HCT116 (cell line): ENCODE measurements at regions not wholly inside any gene's neighbourhood (a gene's known extent, or its start where the extent isn't known, plus 50 kb on each side); places are given as distances from the start of the nearest gene placed in this dataset.

Experiments used
- ATAC-seq: fragments of 200-7000 bp; cut with Tn5 transposase; 2 replicates; pipeline ENCODE4 v1.9.1; 2020; ENCODE audit warnings: mild to moderate bottlenecking, moderate library complexity
- BruUV-seq: library from RNA; stranded (reverse); fragments of 400-500 nt; replicated peaks from 2 replicates; lab custom pipeline; 2021; lab: Mats Ljungman, UMichigan
- CTCF ChIA-PET: fragments of 300-600 bp; sonication (Branson Sonifier 250); formaldehyde crosslinking; loops from one replicate; lab custom pipeline; 2021; ENCODE audit warnings: antibody characterized with exemption; lab: Charles Lee
- POLR2A ChIA-PET: fragments of 300-600, 350-600 bp; sonication (Branson Sonifier 250); formaldehyde crosslinking; loops from one replicate; lab custom pipeline; 2021; ENCODE audit warnings: antibody characterized with exemption; lab: Charles Lee
- RAD21 ChIA-PET, 2 experiments: fragments of 300-600 bp; sonication (Branson Sonifier 250); formaldehyde crosslinking; loops; one replicate each; lab custom pipeline; 2023; ENCODE audit warnings: low total read pairs in 2 of 2; ENCODE audit not compliant: uncharacterized antibody in 2 of 2, unreplicated experiment in 2 of 2, low non-redundant PET in 1 of 2; lab: Charles Lee
- DNase-seq: peaks from one replicate; pipeline ENCODE4 v3.0.0-alpha.2; 2010; ENCODE audit warnings: low read depth, low spot score
- H2AFZ ChIP-seq: fragments of 200-600 bp; shearing (Covaris generic), sonication (generic); 2 replicates; pipeline ENCODE4 v1.6.1; 2017; ENCODE audit warnings: low read depth, mixed run types, mixed read lengths, antibody characterized with exemption, low read length; ENCODE audit not compliant: poor library complexity, severe bottlenecking
- H3K27ac ChIP-seq: 2 replicates; pipeline ENCODE4 v1.5.1; 2012; ENCODE audit warnings: low read depth, low read length
- H3K27me3 ChIP-seq: fragments of 200-600 bp; sonication (generic); 2 replicates; pipeline ENCODE4 v1.6.1; 2016; ENCODE audit warnings: mixed run types, low read length, mixed read lengths; ENCODE audit not compliant: insufficient read depth
- H3K36me3 ChIP-seq, 2 experiments: fragments of 200-500 bp in 1 of 2; fragments of 200-600 bp in 1 of 2; sonication (Bioruptor generic) in 1 of 2; sonication (generic) in 1 of 2; 2 replicates each; pipeline versions ENCODE4 v1.5.1 to v1.6.1; 2014 to 2016; ENCODE audit warnings: low read length in 2 of 2, inconsistent platforms in 1 of 2, mixed read lengths in 1 of 2, mixed run types in 1 of 2; ENCODE audit not compliant: insufficient read depth in 2 of 2, control insufficient read depth in 1 of 2
- H3K4me1 ChIP-seq, 2 experiments: fragments of 200-600 bp in 1 of 2; sonication (generic) in 1 of 2; 2 replicates each; pipeline versions ENCODE4 v1.5.1 to v1.6.1; 2012 to 2017; ENCODE audit warnings: low read length in 2 of 2, inconsistent platforms in 1 of 2, mild to moderate bottlenecking in 1 of 2, mixed read lengths in 1 of 2, mixed run types in 1 of 2, moderate library complexity in 1 of 2; ENCODE audit not compliant: insufficient read depth in 2 of 2, control insufficient read depth in 1 of 2
- H3K4me2 ChIP-seq: fragments of 200-600 bp; sonication (generic); 2 replicates; pipeline ENCODE4 v1.6.1; 2017; ENCODE audit warnings: mixed run types, low read length, mixed read lengths
- H3K4me3 ChIP-seq, 2 experiments: fragments of 200-600 bp in 1 of 2; sonication (generic) in 1 of 2; replicated peaks in 1 of 2; 2 replicates each; pipeline ENCODE4 v1.5.1; 2011 to 2016; ENCODE audit warnings: low read length in 2 of 2, control low read depth in 1 of 2, low read depth in 1 of 2, mild to moderate bottlenecking in 1 of 2, mixed read lengths in 1 of 2, mixed run types in 1 of 2
- H3K79me2 ChIP-seq: fragments of 200-600 bp; sonication (generic); 2 replicates; pipeline ENCODE4 v1.6.1; 2017; ENCODE audit warnings: mild to moderate bottlenecking, mixed run types, low read length, moderate library complexity, mixed read lengths; ENCODE audit not compliant: insufficient read depth
- H3K9ac ChIP-seq: fragments of 200-600 bp; sonication (generic); 2 replicates; pipeline ENCODE4 v1.6.1; 2016; ENCODE audit warnings: low read length, mixed read lengths
- H3K9me2 ChIP-seq: fragments of 200-600 bp; sonication (generic), shearing (Covaris generic); 2 replicates; pipeline ENCODE4 v1.6.1; 2017; ENCODE audit warnings: mixed run types, mild to moderate bottlenecking, moderate library complexity; ENCODE audit not compliant: insufficient read depth
- H3K9me3 ChIP-seq, 2 experiments: fragments of 200-500 bp in 1 of 2; fragments of 200-600 bp in 1 of 2; sonication (Bioruptor generic) in 1 of 2; sonication (generic) in 1 of 2; 2 replicates each; pipeline ENCODE4 v1.6.1; 2014 to 2017; ENCODE audit warnings: low read length in 2 of 2, mixed read lengths in 2 of 2, inconsistent platforms in 1 of 2, low read depth in 1 of 2, mild to moderate bottlenecking in 1 of 2, mixed run types in 1 of 2, moderate library complexity in 1 of 2; ENCODE audit not compliant: control insufficient read depth in 1 of 2, insufficient read depth in 1 of 2
- H4K20me1 ChIP-seq: fragments of 200-600 bp; sonication (generic), shearing (Covaris generic); 2 replicates; pipeline ENCODE4 v1.6.1; 2017; ENCODE audit warnings: mixed run types, mild to moderate bottlenecking, moderate library complexity; ENCODE audit not compliant: insufficient read depth
- ATF3 ChIP-seq: IDR thresholded peaks from 2 replicates; pipeline ENCODE4 v1.6.1; 2012
- CBX3 ChIP-seq: IDR thresholded peaks from 2 replicates; pipeline ENCODE4 v1.6.1; 2012; ENCODE audit warnings: low read depth
- CEBPB ChIP-seq: IDR thresholded peaks from 2 replicates; pipeline ENCODE4 v1.6.1; 2012; ENCODE audit warnings: low read depth
- EGR1 ChIP-seq: IDR thresholded peaks from 2 replicates; pipeline ENCODE4 v1.6.1; 2012; ENCODE audit warnings: low read depth
- ELF1 ChIP-seq: IDR thresholded peaks from 2 replicates; pipeline ENCODE4 v1.6.1; 2012; ENCODE audit warnings: low read depth, borderline replicate concordance
- EZH2 ChIP-seq: fragments of 200-600 bp; sonication (generic); IDR thresholded peaks from 2 replicates; pipeline ENCODE4 v1.6.1; 2017; ENCODE audit warnings: antibody characterized with exemption, mixed run types
- EZH2phosphoT487 ChIP-seq: fragments of 200-600 bp; IDR thresholded peaks from 2 replicates; pipeline ENCODE4 v1.6.1; 2018; ENCODE audit warnings: antibody characterized with exemption, borderline replicate concordance
- FOSL1 ChIP-seq: IDR thresholded peaks from 2 replicates; pipeline ENCODE4 v1.6.1; 2012; ENCODE audit warnings: low read depth
- JUND ChIP-seq: IDR thresholded peaks from 2 replicates; pipeline ENCODE4 v1.6.1; 2012
- MAX ChIP-seq: IDR thresholded peaks from 2 replicates; pipeline ENCODE4 v1.6.1; 2012
- POLR2A ChIP-seq: IDR thresholded peaks from 2 replicates; pipeline ENCODE4 v1.7.0; 2011; ENCODE audit warnings: borderline replicate concordance; ENCODE audit not compliant: insufficient read depth, insufficient read length; ENCODE audit errors: extremely low read depth
- POLR2AphosphoS5 ChIP-seq: IDR thresholded peaks from 2 replicates; pipeline ENCODE4 v1.6.1; 2011; ENCODE audit warnings: mild to moderate bottlenecking, low read depth, low read length, moderate library complexity
- RAD21 ChIP-seq: IDR thresholded peaks from 2 replicates; pipeline ENCODE4 v1.6.1; 2012; ENCODE audit warnings: low read depth, mild to moderate bottlenecking
- SIN3A ChIP-seq: IDR thresholded peaks from 2 replicates; pipeline ENCODE4 v1.6.1; 2012; ENCODE audit warnings: low read depth
- SP1 ChIP-seq: IDR thresholded peaks from 2 replicates; pipeline ENCODE4 v1.6.1; 2012; ENCODE audit warnings: low read depth
- SRF ChIP-seq: IDR thresholded peaks from 2 replicates; pipeline ENCODE4 v1.6.1; 2012; ENCODE audit warnings: low read depth
- TCF7L2 ChIP-seq: IDR thresholded peaks from 2 replicates; pipeline ENCODE4 v1.7.0; 2011; ENCODE audit warnings: borderline replicate concordance, inconsistent platforms; ENCODE audit not compliant: insufficient read depth, insufficient read length; ENCODE audit errors: extremely low read depth
- YY1 ChIP-seq: IDR thresholded peaks from 2 replicates; pipeline ENCODE4 v1.6.1; 2011; ENCODE audit warnings: low read length, low read depth, moderate library complexity, mild to moderate bottlenecking; ENCODE audit not compliant: insufficient replicate concordance; ENCODE audit errors: extremely low read depth
- ZBTB33 ChIP-seq: IDR thresholded peaks from 2 replicates; pipeline ENCODE4 v1.6.1; 2011; ENCODE audit warnings: mild to moderate bottlenecking, low read length, moderate library complexity; ENCODE audit not compliant: insufficient replicate concordance; ENCODE audit errors: extremely low read depth
- ZFX ChIP-seq: fragments of 450-650 bp; IDR thresholded peaks from 2 replicates; pipeline ENCODE4 v1.6.1; 2017
- ZNF274 ChIP-seq: fragments of 200-500 bp; sonication (Bioruptor generic); IDR thresholded peaks from 2 replicates; pipeline ENCODE4 v1.6.1; 2014; ENCODE audit warnings: mild to moderate bottlenecking, low read depth, low read length, inconsistent platforms
- intact Hi-C: fragments of 100-400 bp; cut with micrococcal nuclease; formaldehyde crosslinking; loops from 2 replicates; pipeline ENCODE4 v1.10.0; 2022

- TF ChIP-seq FOSL1: no peak
- no peak for TF ChIP-seq TCF7L2
- no peak for TF ChIP-seq ZNF274
- no peak for TF ChIP-seq CEBPB
- TF ChIP-seq ELF1: no peak
- no peak for TF ChIP-seq EZH2phosphoT487
- no peak for TF ChIP-seq SRF
- TF ChIP-seq EGR1: no peak
- no peak for TF ChIP-seq POLR2AphosphoS5
- no peak for TF ChIP-seq ZFX
- TF ChIP-seq JUND: no peak
- H3K27me3 ChIP-seq: no peaks in the 10 kb centered on the region
- H3K9me3 ChIP-seq: no peaks in the 10 kb centered on the region
- H3K9me2 ChIP-seq: no peaks in the 10 kb centered on the region
- intact Hi-C loops: no loop called here
- peak overlapping the region; percentile 94 for H3K27ac ChIP-seq
- peak; percentile 56 for ATAC-seq
- no peak overlapping the region for H2AFZ ChIP-seq
- H4K20me1 ChIP-seq: no peaks in the 10 kb centered on the region
- DNase-seq: peak; percentile 51
- no peaks in the 10 kb centered on the region for H3K36me3 ChIP-seq
- RAD21 ChIA-PET: no interaction called here
- peak overlapping the region; percentile 31 for H3K9ac ChIP-seq
- peak overlapping the region in 1 of 2 experiments; percentile 7; a peak in 2 of 4 replicates for H3K4me3 ChIP-seq
- no TSS peak for BruUV-seq
- peaks cover 56 to 74% of the 10 kb centered on the region in 2 experiments for H3K4me1 ChIP-seq
- H3K79me2 ChIP-seq: no peaks in the 10 kb centered on the region
- CTCF ChIA-PET: no interaction called here
- H3K4me2 ChIP-seq: peak overlapping the region; percentile 83
- POLR2A ChIA-PET: interaction anchor here (0.7 kb wide), 1 partner anchor 30 kb away, joined by 4 read pairs; no protein-coding TSS in a partner anchor
Measured at GRCh38 chr9:107215381-107215780, 67.7 kb upstream of the RAD23B start.

GRCh38 chr9:107216329-107216728, 66.8 kb upstream of the RAD23B start:
- DNase-seq: no peak
- ChIA-PET CTCF (no interaction called here), POLR2A (no interaction called here), RAD21 (no interaction called here)
- no peaks in the 10 kb centered on the region for H3K9me3 ChIP-seq
- no peaks in the 10 kb centered on the region for H3K9me2 ChIP-seq
- peaks cover 51 to 69% of the 10 kb centered on the region in 2 experiments for H3K4me1 ChIP-seq
- intact Hi-C loops: no loop called here
- no peak overlapping the region for H3K9ac ChIP-seq
- TF ChIP-seq CBX3 (no peak), RAD21 (no peak), ZFX (no peak), MAX (no peak), EZH2phosphoT487 (no peak), CEBPB (no peak), ZBTB33 (no peak), ZNF274 (no peak), FOSL1 (no peak), ELF1 (no peak), EZH2 (no peak), ATF3 (no peak), JUND (no peak), EGR1 (no peak), POLR2AphosphoS5 (no peak), SP1 (no peak), SIN3A (no peak), SRF (no peak), POLR2A (no peak), YY1 (no peak)
- H3K36me3 ChIP-seq: no peaks in the 10 kb centered on the region
- H3K4me2 ChIP-seq: peak overlapping the region; percentile 83; the same call in 1 of the 2 replicates
- ATAC-seq: no peak
- H3K27ac ChIP-seq: peak overlapping the region; percentile 94; the same call in 1 of the 2 replicates
- no TSS peak for BruUV-seq
- H3K79me2 ChIP-seq: no peaks in the 10 kb centered on the region
- no peak overlapping the region for H2AFZ ChIP-seq
- no peaks in the 10 kb centered on the region for H3K27me3 ChIP-seq
- H4K20me1 ChIP-seq: no peaks in the 10 kb centered on the region
- H3K4me3 ChIP-seq: no peak overlapping the region
